ENCODE measurements at regions not wholly inside any gene's neighbourhood (a gene's known extent, or its start where the extent isn't known, plus 50 kb on each side); places are given as distances from the start of the nearest gene placed in this dataset.

- intact Hi-C loops (cut with DNase I; ENCODE audit: low total_unique reads) = no loop called here
- no peak for DNase-seq
- WGBS, 5 donors = 47 to 77% (median 66%) methylated on average over 4 of the region's 4 CpGs
- Histone ChIP-seq H3K4me3 (no peak overlapping the region), H3K27me3 (replicated peaks in 1 of 7) (no peaks in the 10 kb centered on the region), H3K4me1 (no peaks in the 10 kb centered on the region), H3K36me3 (no peaks in the 10 kb centered on the region), H3K27ac (no peak overlapping the region), H3K9me3 (no peaks in the 10 kb centered on the region)
- TF ChIP-seq CTCF (IDR thresholded peaks at IDR 0.05 in 8 of 11, conservative IDR thresholded peaks at IDR 0.05 in 3 of 11) = no peak
- no peak for TF ChIP-seq POLR2A (IDR thresholded peaks at IDR 0.05)
- no peak for TF ChIP-seq POLR2AphosphoS5 (IDR thresholded peaks at IDR 0.05)
These were observed 133.1 kb upstream of the DUSP10 start for GRCh38 chr1:221875004-221875330.

GRCh38 chr1:221874285-221875003, 132.6 kb upstream of the DUSP10 start:
- Histone ChIP-seq H3K9me3 (no peaks in the 10 kb centered on the region), H3K27me3 (replicated peaks in 1 of 7) (no peaks in the 10 kb centered on the region), H3K36me3 (no peaks in the 10 kb centered on the region), H3K4me3 (no peak overlapping the region), H3K27ac (no peak overlapping the region), H3K4me1 (no peaks in the 10 kb centered on the region)
- DNase-seq = no peak
- WGBS, 5 donors = 81 to 98% (median 87%) methylated on average over 3 of the region's 3 CpGs
- intact Hi-C loops (cut with DNase I; ENCODE audit: low total_unique reads) = no loop called here
- TF ChIP-seq CTCF (IDR thresholded peaks at IDR 0.05 in 8 of 11, conservative IDR thresholded peaks at IDR 0.05 in 3 of 11) = no peak
- no peak for TF ChIP-seq POLR2A (IDR thresholded peaks at IDR 0.05)
- no peak for TF ChIP-seq POLR2AphosphoS5 (IDR thresholded peaks at IDR 0.05)

- no peak for TF ChIP-seq POLR2AphosphoS5 (IDR thresholded peaks at IDR 0.05)
- no peak for TF ChIP-seq CTCF (IDR thresholded peaks at IDR 0.05 in 8 of 11, conservative IDR thresholded peaks at IDR 0.05 in 3 of 11)
- TF ChIP-seq POLR2A (IDR thresholded peaks at IDR 0.05) = no peak
- WGBS, 5 donors = 31 to 53% (median 40%) methylated on average over 2 of the region's 2 CpGs
- no peaks in the 10 kb centered on the region for H3K4me1 ChIP-seq
- H3K9me3 ChIP-seq = no peaks in the 10 kb centered on the region
- no peak overlapping the region for H3K4me3 ChIP-seq
- intact Hi-C loops (cut with DNase I; ENCODE audit: low total_unique reads) = no loop called here
- H3K27ac ChIP-seq = no peak overlapping the region
- H3K27me3 ChIP-seq (replicated peaks in 1 of 7) = no peaks in the 10 kb centered on the region
- no peaks in the 10 kb centered on the region for H3K36me3 ChIP-seq
- DNase-seq = no peak
These were observed 131.8 kb upstream of the DUSP10 start for GRCh38 chr1:221873673-221874072.

GRCh38 chr1:221871056-221871455, 129.2 kb upstream of the DUSP10 start:
- DNase-seq = no peak
- no peaks in the 10 kb centered on the region for H3K9me3 ChIP-seq
- no peak overlapping the region for H3K27ac ChIP-seq
- H3K36me3 ChIP-seq = no peaks in the 10 kb centered on the region
- H3K27me3 ChIP-seq (replicated peaks in 1 of 7) = no peaks in the 10 kb centered on the region
- intact Hi-C loops (cut with DNase I; ENCODE audit: low total_unique reads) = no loop called here
- 72 to 94% (median 89%) methylated on average over 6 of the region's 6 CpGs for WGBS, 5 donors
- no peaks in the 10 kb centered on the region for H3K4me1 ChIP-seq
- no peak overlapping the region for H3K4me3 ChIP-seq
- TF ChIP-seq CTCF (IDR thresholded peaks at IDR 0.05 in 8 of 11, conservative IDR thresholded peaks at IDR 0.05 in 3 of 11) (no peak), POLR2AphosphoS5 (IDR thresholded peaks at IDR 0.05) (no peak), POLR2A (IDR thresholded peaks at IDR 0.05) (no peak)
